GM12878 (cell line): ENCODE measurements at regions not wholly inside any gene's neighbourhood (a gene's known extent, or its start where the extent isn't known, plus 50 kb on each side); places are given as distances from the start of the nearest gene placed in this dataset.

ENCODE experiments used
- CTCF ChIP-seq, 3 experiments: IDR thresholded peaks in 2 of 3; conservative IDR thresholded peaks in 1 of 3; 2 replicates each; pipeline ENCODE4 v1.5.1; 2011; ENCODE audit warnings: low read depth in 3 of 3, low read length in 3 of 3, mild to moderate bottlenecking in 3 of 3, control low read depth in 2 of 3, moderate library complexity in 2 of 3, inconsistent platforms in 1 of 3, mixed read lengths in 1 of 3; ENCODE audit not compliant: control insufficient read depth in 2 of 3, insufficient read depth in 1 of 3; ENCODE audit errors: extremely low read depth in 1 of 3
- EZH2 ChIP-seq: IDR thresholded peaks from 2 replicates; pipeline ENCODE4 v1.6.1; 2012; ENCODE audit warnings: low read depth, mild to moderate bottlenecking, control low read depth, inconsistent platforms, low read length, borderline replicate concordance; ENCODE audit not compliant: control insufficient read depth
- FOS ChIP-seq: IDR thresholded peaks from 3 replicates; pipeline ENCODE4 v1.6.1; 2011; ENCODE audit warnings: borderline replicate concordance; ENCODE audit not compliant: insufficient read length; ENCODE audit errors: extremely low read depth
- FOXM1 ChIP-seq: IDR thresholded peaks from 2 replicates; pipeline ENCODE4 v1.6.1; 2012; ENCODE audit warnings: low read depth, mild to moderate bottlenecking, inconsistent platforms, low read length, moderate library complexity
- KDM1A ChIP-seq: fragments of 200-600 bp; sonication (generic); IDR thresholded peaks from 2 replicates; pipeline ENCODE4 v1.6.1; 2016; ENCODE audit warnings: borderline replicate concordance
- PKNOX1 ChIP-seq: fragments of 450-650 bp; IDR thresholded peaks from 2 replicates; pipeline ENCODE4 v1.6.1; 2016; ENCODE audit warnings: mild to moderate bottlenecking
- POLR2A ChIP-seq: IDR thresholded peaks from 2 replicates; pipeline ENCODE4 v1.6.1; 2011; ENCODE audit warnings: low read depth, mild to moderate bottlenecking, low read length
- RAD21 ChIP-seq: IDR thresholded peaks from 2 replicates; pipeline ENCODE4 v1.6.1; 2011; ENCODE audit warnings: mild to moderate bottlenecking, low read depth, low read length, moderate library complexity; ENCODE audit not compliant: insufficient read depth
- RELA ChIP-seq: fragments of 450-650 bp; IDR thresholded peaks from 2 replicates; pipeline ENCODE4 v1.8.0; 2014; ENCODE audit warnings: borderline replicate concordance; ENCODE audit not compliant: partially characterized antibody
- TAF1 ChIP-seq: IDR thresholded peaks from 2 replicates; pipeline ENCODE4 v1.6.1; 2011; ENCODE audit warnings: mild to moderate bottlenecking, low read depth, low read length, borderline replicate concordance

- TF ChIP-seq CTCF (IDR thresholded peaks at IDR 0.05 in 2 of 3, conservative IDR thresholded peaks at IDR 0.05 in 1 of 3; ENCODE audit: control insufficient read depth in 2 of 3, extremely low read depth in 1 of 3, insufficient read depth in 1 of 3, low read depth in 3 of 3, low read length in 3 of 3) = no peak
- TF ChIP-seq FOXM1 = no peak
- no peak for TF ChIP-seq POLR2A
- no peak for TF ChIP-seq KDM1A
- no peak for TF ChIP-seq EZH2
- no peak for TF ChIP-seq RAD21
- TF ChIP-seq RELA = no peak
- TF ChIP-seq PKNOX1 = no peak
- TF ChIP-seq FOS = no peak
- no peak for TF ChIP-seq TAF1
Observed at GRCh38 chr1:65722461-65722860, 70.2 kb upstream of the PDE4B start.
